Trophoblast cell (in vitro differentiated cells and primary cell): ENCODE measurements at regions not wholly inside any gene's neighbourhood (a gene's known extent, or its start where the extent isn't known, plus 50 kb on each side); places are given as distances from the start of the nearest gene placed in this dataset.

ENCODE experiments used
- DNase-seq, 2 donors: peaks; one replicate each; pipeline ENCODE4 v3.0.0-alpha.2; 2016
- H2AFZ ChIP-seq: 2 replicates; pipeline ENCODE4 v1.6.1; 2013; ENCODE audit warnings: low read length, moderate library complexity, mild to moderate bottlenecking; ENCODE audit not compliant: insufficient read depth, poor library complexity
- H2AK5ac ChIP-seq: 2 replicates; pipeline ENCODE4 v1.6.1; 2013; ENCODE audit warnings: mild to moderate bottlenecking, low read length
- H2BK120ac ChIP-seq: 2 replicates; pipeline ENCODE4 v1.6.1; 2013; ENCODE audit warnings: low read length, mild to moderate bottlenecking, moderate library complexity; ENCODE audit not compliant: insufficient read depth, poor library complexity
- H2BK12ac ChIP-seq: 2 replicates; pipeline ENCODE4 v1.6.1; 2013; ENCODE audit warnings: mild to moderate bottlenecking, low read length, moderate library complexity
- H2BK5ac ChIP-seq: 2 replicates; pipeline ENCODE4 v1.6.1; 2013; ENCODE audit warnings: low read length, low read depth, moderate library complexity, mild to moderate bottlenecking; ENCODE audit not compliant: poor library complexity
- H3K14ac ChIP-seq: 2 replicates; pipeline ENCODE4 v1.6.1; 2013; ENCODE audit warnings: mild to moderate bottlenecking, low read length
- H3K18ac ChIP-seq: 2 replicates; pipeline ENCODE4 v1.6.1; 2013; ENCODE audit warnings: mild to moderate bottlenecking, low read length
- H3K23ac ChIP-seq: 2 replicates; pipeline ENCODE4 v1.6.1; 2013; ENCODE audit warnings: low read length
- H3K27ac ChIP-seq: 2 replicates; pipeline ENCODE4 v1.5.1; 2013; ENCODE audit warnings: low read depth, mild to moderate bottlenecking, inconsistent platforms, low read length, moderate library complexity
- H3K27me3 ChIP-seq: 2 replicates; pipeline ENCODE4 v1.6.1; 2013; ENCODE audit warnings: inconsistent platforms, mild to moderate bottlenecking, low read length, moderate library complexity; ENCODE audit not compliant: insufficient read depth
- H3K36me3 ChIP-seq, 2 experiments: 1 replicate in 1 of 2; 2 replicates in 1 of 2; pipeline ENCODE4 v1.6.1; 2013; ENCODE audit warnings: low read length in 2 of 2, mild to moderate bottlenecking in 2 of 2, moderate library complexity in 1 of 2; ENCODE audit not compliant: insufficient read depth in 2 of 2, control insufficient read depth in 1 of 2
- H3K4ac ChIP-seq: 2 replicates; pipeline ENCODE4 v1.6.1; 2013; ENCODE audit warnings: low read depth, mild to moderate bottlenecking, low read length, moderate library complexity
- H3K4me1 ChIP-seq, 2 experiments: 1 replicate in 1 of 2; 2 replicates in 1 of 2; pipeline ENCODE4 v1.6.1; 2013; ENCODE audit warnings: low read length in 2 of 2, mild to moderate bottlenecking in 2 of 2, moderate library complexity in 1 of 2; ENCODE audit not compliant: insufficient read depth in 2 of 2, control insufficient read depth in 1 of 2
- H3K4me2 ChIP-seq: 2 replicates; pipeline ENCODE4 v1.6.1; 2013; ENCODE audit warnings: inconsistent platforms, mild to moderate bottlenecking, low read length, moderate library complexity
- H3K4me3 ChIP-seq: 2 replicates; pipeline ENCODE4 v1.5.1; 2013; ENCODE audit warnings: mild to moderate bottlenecking, low read depth, low read length, inconsistent platforms
- H3K79me1 ChIP-seq: one replicate; pipeline ENCODE4 v1.6.1; 2013; ENCODE audit warnings: low read length
- H3K79me2 ChIP-seq: 2 replicates; pipeline ENCODE4 v1.6.1; 2013; ENCODE audit warnings: low read length, mild to moderate bottlenecking; ENCODE audit not compliant: control insufficient read depth, insufficient read depth, poor library complexity
- H3K9ac ChIP-seq: 2 replicates; pipeline ENCODE4 v1.6.1; 2013; ENCODE audit warnings: mild to moderate bottlenecking, low read length
- H3K9me3 ChIP-seq: 2 replicates; pipeline ENCODE4 v1.6.1; 2013; ENCODE audit warnings: low read depth, mild to moderate bottlenecking, control low read depth, inconsistent platforms, low read length; ENCODE audit not compliant: insufficient read depth
- H4K12ac ChIP-seq: 2 replicates; pipeline ENCODE4 v1.6.1; 2013; ENCODE audit warnings: low read depth, mild to moderate bottlenecking, low read length, moderate library complexity
- H4K8ac ChIP-seq: 2 replicates; pipeline ENCODE4 v1.6.1; 2013; ENCODE audit warnings: low read depth, mild to moderate bottlenecking, low read length, moderate library complexity
- H4K91ac ChIP-seq: one replicate; pipeline ENCODE4 v1.6.1; 2013; ENCODE audit warnings: low read depth, mild to moderate bottlenecking, low read length, moderate library complexity
- WGBS: extraction: QIAGEN DNeasy Blood & Tissue Kit; methylation state at CpG from one replicate; pipeline ENCODE4 v1.1.7; 2013; ENCODE audit warnings: missing lambda C conversion rate; ENCODE audit not compliant: insufficient read length, insufficient coverage; ENCODE audit errors: extremely low coverage; 5-methylcytosine and 5-hydroxymethylcytosine counted together

DNA sequence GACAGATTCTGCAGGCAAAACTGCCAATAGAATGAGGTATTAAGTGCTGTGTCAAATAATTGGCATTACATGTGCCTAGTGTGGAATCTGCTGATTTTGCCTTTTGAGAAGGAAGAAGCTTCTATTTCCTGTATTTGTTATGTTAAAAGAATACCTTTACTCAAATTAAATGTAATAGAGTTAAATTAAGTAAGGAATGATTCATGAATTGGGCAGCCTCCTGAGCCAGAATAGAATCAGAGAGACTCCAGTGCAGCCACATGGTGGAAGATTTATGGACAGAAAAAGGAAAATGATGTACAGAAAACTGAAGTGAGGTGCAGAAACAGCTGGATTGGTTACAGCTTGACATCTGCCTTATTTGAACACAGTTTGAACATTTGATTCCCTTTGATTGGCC lies 464.4 kb upstream of the SEMA6A start:
- Histone ChIP-seq H3K18ac (no peak overlapping the region), H3K9me3 (no peaks in the 10 kb centered on the region), H3K79me2 (no peaks in the 10 kb centered on the region), H4K8ac (no peak overlapping the region), H3K36me3 (no peaks in the 10 kb centered on the region), H2AK5ac (no peak overlapping the region), H3K27me3 (no peaks in the 10 kb centered on the region), H3K4ac (no peak overlapping the region), H3K4me3 (no peak overlapping the region), H3K9ac (no peak overlapping the region), H2AFZ (no peak overlapping the region), H3K4me1 (no peaks in the 10 kb centered on the region), H2BK12ac (no peak overlapping the region), H3K14ac (no peak overlapping the region), H3K4me2 (no peak overlapping the region), H3K79me1 (no peaks in the 10 kb centered on the region), H2BK120ac (no peak overlapping the region), H3K27ac (no peak overlapping the region), H3K23ac (no peak overlapping the region), H4K91ac (no peak overlapping the region), H2BK5ac (no peak overlapping the region), H4K12ac (no peak overlapping the region)
- no peak for DNase-seq

DNA sequence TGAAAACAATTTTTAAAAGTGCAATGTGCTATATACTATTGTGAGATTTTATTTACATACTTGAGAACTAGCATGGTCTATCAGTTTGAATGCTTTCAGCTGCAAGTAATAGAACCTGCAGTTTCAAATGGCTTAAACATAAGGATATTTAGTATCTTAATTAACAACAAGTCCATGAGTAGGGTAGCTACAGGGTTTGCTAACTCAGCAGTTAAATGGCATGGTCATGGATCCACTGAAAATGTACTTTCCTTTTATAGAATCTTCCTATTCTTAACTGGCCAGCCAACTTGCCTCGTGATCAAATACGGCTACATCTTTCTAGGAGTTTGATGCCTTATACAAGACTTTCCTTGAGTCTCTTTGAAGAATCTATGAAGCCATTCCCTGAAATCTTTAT lies 452.8 kb upstream of the SEMA6A start:
- H3K79me1 ChIP-seq, result no peaks in the 10 kb centered on the region
- no peak overlapping the region for H3K4me3 ChIP-seq
- no peaks in the 10 kb centered on the region for H3K9me3 ChIP-seq
- H4K12ac ChIP-seq, result no peak overlapping the region
- no peak for DNase-seq
- H3K4ac ChIP-seq, result no peak overlapping the region
- no peak overlapping the region for H3K14ac ChIP-seq
- no CpG with 5 or more reads among the region's 2 CpGs for WGBS
- H2BK120ac ChIP-seq, result no peak overlapping the region
- H2AK5ac ChIP-seq, result no peak overlapping the region
- no peak overlapping the region for H4K91ac ChIP-seq
- no peak overlapping the region for H2AFZ ChIP-seq
- H2BK5ac ChIP-seq, result no peak overlapping the region
- H3K79me2 ChIP-seq, result no peaks in the 10 kb centered on the region
- H3K36me3 ChIP-seq, result no peaks in the 10 kb centered on the region
- no peak overlapping the region for H3K27ac ChIP-seq
- no peak overlapping the region for H4K8ac ChIP-seq
- no peak overlapping the region for H3K4me2 ChIP-seq
- no peak overlapping the region for H3K18ac ChIP-seq
- no peak overlapping the region for H3K9ac ChIP-seq
- no peaks in the 10 kb centered on the region for H3K27me3 ChIP-seq
- no peak overlapping the region for H2BK12ac ChIP-seq
- H3K4me1 ChIP-seq, result no peaks in the 10 kb centered on the region
- H3K23ac ChIP-seq, result no peak overlapping the region

DNA sequence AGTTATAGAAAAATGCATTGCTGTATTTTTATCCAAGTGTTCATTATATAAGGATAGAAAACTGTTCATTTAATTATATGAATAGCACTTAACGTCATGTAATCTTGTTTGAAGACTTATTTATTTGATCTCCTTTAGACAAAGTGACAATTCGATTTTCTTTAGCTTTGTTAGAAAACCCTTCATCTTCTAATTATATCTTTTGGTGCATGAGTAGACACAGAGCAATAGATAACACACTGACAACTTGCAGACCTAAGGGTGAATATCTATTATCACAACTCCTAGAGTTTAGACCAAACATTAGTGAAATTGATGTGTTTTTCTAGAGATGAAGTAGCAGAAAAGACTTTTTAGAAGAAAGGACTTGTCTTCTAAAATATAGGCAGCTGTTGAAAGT lies 446.4 kb upstream of the SEMA6A start:
- H2AFZ ChIP-seq, result no peak overlapping the region
- no peak overlapping the region for H4K91ac ChIP-seq
- H3K14ac ChIP-seq, result no peak overlapping the region
- no peak overlapping the region for H2BK5ac ChIP-seq
- H3K79me2 ChIP-seq, result no peaks in the 10 kb centered on the region
- H3K27me3 ChIP-seq, result no peaks in the 10 kb centered on the region
- no peak overlapping the region for H3K23ac ChIP-seq
- H3K4me2 ChIP-seq, result no peak overlapping the region
- no peaks in the 10 kb centered on the region for H3K36me3 ChIP-seq
- H3K4ac ChIP-seq, result no peak overlapping the region
- H2BK12ac ChIP-seq, result no peak overlapping the region
- no peak overlapping the region for H3K4me3 ChIP-seq
- H3K4me1 ChIP-seq, result no peaks in the 10 kb centered on the region
- no peak overlapping the region for H3K27ac ChIP-seq
- no CpG with 5 or more reads among the region's 2 CpGs for WGBS
- H4K8ac ChIP-seq, result no peak overlapping the region
- no peaks in the 10 kb centered on the region for H3K79me1 ChIP-seq
- DNase-seq, result no peak
- no peak overlapping the region for H4K12ac ChIP-seq
- H3K9me3 ChIP-seq, result no peaks in the 10 kb centered on the region
- no peak overlapping the region for H3K9ac ChIP-seq
- H2BK120ac ChIP-seq, result no peak overlapping the region
- H3K18ac ChIP-seq, result no peak overlapping the region
- no peak overlapping the region for H2AK5ac ChIP-seq

DNA sequence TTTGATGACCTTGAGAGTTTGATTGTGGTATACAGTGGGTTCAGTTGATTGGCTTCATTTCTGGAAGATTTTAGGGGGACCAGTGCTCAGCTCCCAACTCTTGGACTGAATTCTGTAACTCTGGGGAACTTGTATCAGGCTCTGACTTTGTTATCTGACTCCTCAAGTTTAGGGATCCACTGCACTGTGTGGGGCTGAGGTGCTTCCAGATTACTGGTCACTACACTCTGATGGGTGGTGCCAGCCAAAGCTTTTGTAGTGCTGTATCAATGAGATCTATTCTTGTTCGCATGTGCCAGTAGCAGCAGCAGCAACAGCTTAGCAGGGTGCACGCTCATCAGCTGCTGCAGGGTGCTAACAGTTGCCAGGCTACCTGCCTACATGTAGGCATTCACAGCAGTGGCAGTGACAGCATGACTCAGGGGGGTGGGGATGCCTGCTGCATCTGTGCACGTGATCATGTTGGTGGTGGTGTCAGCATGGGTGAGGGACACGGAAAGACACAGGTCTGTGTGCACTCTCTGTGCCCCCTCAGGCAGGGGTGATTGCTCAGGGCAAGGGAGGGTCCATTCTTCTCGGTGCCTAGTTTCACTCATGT lies 438.8 kb upstream of the SEMA6A start:
- Histone ChIP-seq H2BK12ac (no peak overlapping the region), H2AFZ (no peak overlapping the region), H3K79me1 (no peaks in the 10 kb centered on the region), H3K18ac (no peak overlapping the region), H3K27me3 (no peaks in the 10 kb centered on the region), H2AK5ac (no peak overlapping the region), H4K8ac (no peak overlapping the region), H4K12ac (no peak overlapping the region), H3K4me2 (no peak overlapping the region), H3K27ac (no peak overlapping the region), H3K4me1 (no peaks in the 10 kb centered on the region), H3K9me3 (peaks cover 5% of the 10 kb centered on the region), H3K23ac (no peak overlapping the region), H3K36me3 (no peaks in the 10 kb centered on the region), H2BK120ac (no peak overlapping the region), H2BK5ac (no peak overlapping the region), H4K91ac (no peak overlapping the region), H3K4me3 (no peak overlapping the region), H3K14ac (no peak overlapping the region), H3K9ac (no peak overlapping the region), H3K4ac (no peak overlapping the region), H3K79me2 (no peaks in the 10 kb centered on the region)
- no CpG with 5 or more reads among the region's 5 CpGs for WGBS
- no peak for DNase-seq
